Fibroblast of lung (primary cell): ENCODE measurements at regions not wholly inside any gene's neighbourhood (a gene's known extent, or its start where the extent isn't known, plus 50 kb on each side); places are given as distances from the start of the nearest gene placed in this dataset.

ENCODE experiments used
- CTCF ChIP-seq, 2 donors: IDR thresholded peaks in 1 of 2; conservative IDR thresholded peaks in 1 of 2; 1 replicate in 1 of 2; 2 replicates in 1 of 2; pipeline ENCODE4 v1.5.1; 2011 to 2012; ENCODE audit warnings: low read length in 2 of 2, control low read depth in 1 of 2, inconsistent platforms in 1 of 2, low read depth in 1 of 2, mild to moderate bottlenecking in 1 of 2
- EZH2 ChIP-seq: IDR thresholded peaks from 2 replicates; pipeline ENCODE4 v1.5.1; 2012; ENCODE audit warnings: low read length, control low read depth, mild to moderate bottlenecking; ENCODE audit errors: missing control alignments

GRCh38 chrX:9308426-9308825 lies 156.4 kb upstream of the TBL1X start:
- TF ChIP-seq CTCF (conservative IDR thresholded peaks at IDR 0.05 in 1 of 2, IDR thresholded peaks at IDR 0.05 in 1 of 2; ENCODE audit: low read depth in 1 of 2, low read length in 2 of 2) (no peak), EZH2 (no peak)
